IMR-90 (cell line): ENCODE measurements at regions not wholly inside any gene's neighbourhood (a gene's known extent, or its start where the extent isn't known, plus 50 kb on each side); places are given as distances from the start of the nearest gene placed in this dataset.

Source experiments
- ATAC-seq: fragments of 200-7000 bp; cut with Tn5 transposase; 2 replicates; pipeline ENCODE4 v1.9.1; 2020; ENCODE audit warnings: low read depth, mild to moderate bottlenecking, moderate library complexity
- BruUV-seq: library from RNA; stranded (reverse); fragments of 400-500 nt; replicated peaks from 2 replicates; lab custom pipeline; 2021; lab: Mats Ljungman, UMichigan
- CTCF ChIA-PET: fragments of 300-600 bp; formaldehyde crosslinking; extraction: SDS; loops from one replicate; lab custom pipeline; 2021; ENCODE audit warnings: antibody characterized with exemption; lab: Yijun Ruan, JAX
- POLR2A ChIA-PET: fragments of 300-600 bp; sonication (Branson Sonifier 250); formaldehyde crosslinking; loops from one replicate; lab custom pipeline; 2022; ENCODE audit warnings: antibody characterized with exemption; ENCODE audit not compliant: unreplicated experiment; lab: Charles Lee
- DNase-seq: peaks from one replicate; pipeline ENCODE4 v3.0.0; 2013
- H2AFZ ChIP-seq: replicated peaks from 2 replicates; pipeline ENCODE3; 2013; ENCODE audit warnings: low read length, mild to moderate bottlenecking; ENCODE audit not compliant: poor library complexity
- H2AK5ac ChIP-seq: 2 replicates; pipeline ENCODE4 v1.6.1; 2013; ENCODE audit warnings: low read depth, low read length, inconsistent platforms
- H2AK9ac ChIP-seq: replicated peaks from 2 replicates; pipeline ENCODE3; 2013; ENCODE audit warnings: mild to moderate bottlenecking, low read depth, low read length, moderate library complexity; ENCODE audit not compliant: poor library complexity
- H2BK120ac ChIP-seq: 2 replicates; pipeline ENCODE4 v1.6.1; 2013; ENCODE audit warnings: low read depth, low read length, inconsistent platforms
- H2BK15ac ChIP-seq: 3 replicates; pipeline ENCODE4 v1.6.1; 2013; ENCODE audit warnings: low read depth, low read length, inconsistent platforms
- H2BK20ac ChIP-seq: 2 replicates; pipeline ENCODE4 v1.6.1; 2013; ENCODE audit warnings: low read depth, mild to moderate bottlenecking, inconsistent platforms, low read length, moderate library complexity
- H2BK5ac ChIP-seq: 2 replicates; pipeline ENCODE4 v1.6.1; 2013; ENCODE audit warnings: mild to moderate bottlenecking, low read depth, low read length, inconsistent platforms; ENCODE audit not compliant: poor library complexity, severe bottlenecking
- H3K14ac ChIP-seq: replicated peaks from 2 replicates; pipeline ENCODE4 v1.6.1; 2013; ENCODE audit warnings: low read depth, low read length, inconsistent platforms
- H3K18ac ChIP-seq: 2 replicates; pipeline ENCODE4 v1.6.1; 2013; ENCODE audit warnings: low read depth, low read length, control low read depth
- H3K23ac ChIP-seq: 2 replicates; pipeline ENCODE4 v1.6.1; 2013; ENCODE audit warnings: low read depth, low read length, inconsistent platforms
- H3K27ac ChIP-seq: 2 replicates; pipeline ENCODE4 v1.5.1; 2013; ENCODE audit warnings: mild to moderate bottlenecking, control low read depth, low read length; ENCODE audit not compliant: insufficient read depth
- H3K27me3 ChIP-seq: 2 replicates; pipeline ENCODE4 v1.6.1; 2013; ENCODE audit warnings: low read length; ENCODE audit not compliant: control insufficient read depth, insufficient read depth
- H3K36me3 ChIP-seq: 2 replicates; pipeline ENCODE4 v1.6.1; 2013; ENCODE audit warnings: low read length, mixed read lengths; ENCODE audit not compliant: control insufficient read depth, insufficient read depth
- H3K4ac ChIP-seq: 2 replicates; pipeline ENCODE4 v1.6.1; 2013; ENCODE audit warnings: low read depth, low read length, inconsistent platforms
- H3K4me1 ChIP-seq: 2 replicates; pipeline ENCODE4 v1.6.1; 2013; ENCODE audit warnings: low read length, mixed read lengths; ENCODE audit not compliant: control insufficient read depth, insufficient read depth
- H3K4me2 ChIP-seq: 2 replicates; pipeline ENCODE4 v1.6.1; 2013; ENCODE audit warnings: low read depth, mild to moderate bottlenecking, control low read depth, low read length, moderate library complexity
- H3K4me3 ChIP-seq: 2 replicates; pipeline ENCODE4 v1.5.1; 2013; ENCODE audit warnings: low read depth, mild to moderate bottlenecking, control low read depth, low read length, moderate library complexity; ENCODE audit not compliant: insufficient read depth
- H3K56ac ChIP-seq: 2 replicates; pipeline ENCODE4 v1.6.1; 2013; ENCODE audit warnings: low read length, inconsistent platforms; ENCODE audit not compliant: insufficient read depth; ENCODE audit errors: extremely low read depth
- H3K79me1 ChIP-seq, 2 experiments: 2 replicates each; pipeline ENCODE4 v1.6.1; 2013; ENCODE audit warnings: low read length in 2 of 2, inconsistent platforms in 1 of 2, low read depth in 1 of 2
- H3K9ac ChIP-seq: 2 replicates; pipeline ENCODE4 v1.6.1; 2013; ENCODE audit warnings: low read depth, low read length, control low read depth
- H3K9me1 ChIP-seq: 2 replicates; pipeline ENCODE4 v1.6.1; 2013; ENCODE audit warnings: low read length, inconsistent platforms; ENCODE audit not compliant: insufficient read depth
- H3K9me3 ChIP-seq: 2 replicates; pipeline ENCODE4 v1.6.1; 2013; ENCODE audit warnings: low read length; ENCODE audit not compliant: control insufficient read depth, insufficient read depth
- H4K20me1 ChIP-seq: 2 replicates; pipeline ENCODE4 v1.6.1; 2013; ENCODE audit warnings: low read length, inconsistent platforms; ENCODE audit not compliant: insufficient read depth
- H4K5ac ChIP-seq: 2 replicates; pipeline ENCODE4 v1.6.1; 2013; ENCODE audit warnings: mild to moderate bottlenecking, low read depth, low read length, control low read depth
- H4K8ac ChIP-seq, 2 experiments: 2 replicates each; pipeline ENCODE4 v1.6.1; 2013; ENCODE audit warnings: low read depth in 2 of 2, low read length in 2 of 2, control low read depth in 1 of 2, inconsistent platforms in 1 of 2
- H4K91ac ChIP-seq: 2 replicates; pipeline ENCODE4 v1.6.1; 2013; ENCODE audit warnings: low read depth, low read length, inconsistent platforms; ENCODE audit not compliant: insufficient read depth
- CEBPB ChIP-seq: IDR thresholded peaks from 2 replicates; pipeline ENCODE4 v1.6.1; 2012; ENCODE audit warnings: low read depth, low read length, improper control_type of control experiment
- CHD1 ChIP-seq: IDR thresholded peaks from 2 replicates; pipeline ENCODE4 v1.6.1; 2012; ENCODE audit warnings: low read depth, low read length, improper control_type of control experiment
- USF2 ChIP-seq: fragments of 150-350 bp; IDR thresholded peaks from 2 replicates; pipeline ENCODE4 v1.6.1; 2017; ENCODE audit warnings: mild to moderate bottlenecking, antibody characterized with exemption, low read length, low read depth
- WGBS, 2 experiments: methylation state at CpG; one replicate each; pipeline versions ENCODE4 v1.1.5 to v1.1.7; 2013; ENCODE audit warnings: missing lambda C conversion rate in 2 of 2; ENCODE audit not compliant: insufficient read length in 1 of 2; ENCODE audit errors: extremely low coverage in 2 of 2; 5-methylcytosine and 5-hydroxymethylcytosine counted together
- dilution Hi-C: fragments of 300-500 bp; cut with HindIII; formaldehyde crosslinking; loops from one replicate; pipeline ENCODE4 v1.14.3; 2018; ENCODE audit warnings: low sequenced_read_pairs; ENCODE audit not compliant: unreplicated experiment
- in situ Hi-C: fragments of 300-500 bp; cut with MboI; formaldehyde crosslinking; loops from 3 replicates; pipeline ENCODE4 v1.14.3; 2019; ENCODE audit warnings: low sequenced_read_pairs, inconsistent platforms, mixed read lengths
- intact Hi-C: fragments of 100-400 bp; cut with micrococcal nuclease; formaldehyde crosslinking; loops from 2 replicates; pipeline ENCODE4 v1.10.0; 2022

GRCh38 chr15:98207928-98208327, 247.4 kb downstream of the ARRDC4 start:
- Histone ChIP-seq H3K9ac (no peak overlapping the region), H3K36me3 (no peaks in the 10 kb centered on the region), H2BK120ac (no peak overlapping the region), H2BK20ac (no peak overlapping the region), H3K14ac (no peak overlapping the region), H3K27ac (no peak overlapping the region), H4K5ac (no peak overlapping the region), H4K8ac (no peak overlapping the region), H2AK9ac (no peak overlapping the region), H2AK5ac (no peak overlapping the region), H3K4ac (no peak overlapping the region), H3K9me1 (no peaks in the 10 kb centered on the region), H3K4me2 (no peak overlapping the region), H3K18ac (no peak overlapping the region), H3K23ac (no peak overlapping the region), H4K91ac (no peak overlapping the region), H3K79me1 (no peaks in the 10 kb centered on the region), H2BK5ac (no peak overlapping the region), H2AFZ (no peak overlapping the region), H3K4me1 (no peaks in the 10 kb centered on the region), H3K27me3 (no peaks in the 10 kb centered on the region), H4K20me1 (no peaks in the 10 kb centered on the region), H3K9me3 (peaks cover 18% of the 10 kb centered on the region), H3K4me3 (no peak overlapping the region), H3K56ac (no peak overlapping the region), H2BK15ac (no peak overlapping the region)
- no TSS peak for BruUV-seq
- intact Hi-C loops (no loop called here), in situ Hi-C loops (no loop called here), dilution Hi-C loops (no loop called here)
- ChIA-PET CTCF (no interaction called here), POLR2A (no interaction called here)
- ATAC-seq (no peak), DNase-seq (no peak)
- WGBS, 2 experiments: 17% methylated on average over 1 of the region's 4 CpGs; no CpG with 5 or more reads in 1 of the 2 experiments
- TF ChIP-seq CEBPB: no peak
- no peak for TF ChIP-seq USF2
- no peak for TF ChIP-seq CHD1
